NCI-H524 (cell line): ENCODE measurements at regions not wholly inside any gene's neighbourhood (a gene's known extent, or its start where the extent isn't known, plus 50 kb on each side); places are given as distances from the start of the nearest gene placed in this dataset.
"Not testable (repeated sequence)": the region's sequence is repeated elsewhere in the genome, so short reads cannot be mapped to it uniquely, and the experiment has no call there.

Experiments used
- DNase-seq, 2 experiments: peaks; one replicate each; lab custom pipeline; 2025; lab: John Stamatoyannopoulos, UW

- DNase-seq, result peak; percentile 13 to 67
These were observed 157.7 kb downstream of the PAPSS1 start for GRCh38 chr4:107562316-107562715.

DNA sequence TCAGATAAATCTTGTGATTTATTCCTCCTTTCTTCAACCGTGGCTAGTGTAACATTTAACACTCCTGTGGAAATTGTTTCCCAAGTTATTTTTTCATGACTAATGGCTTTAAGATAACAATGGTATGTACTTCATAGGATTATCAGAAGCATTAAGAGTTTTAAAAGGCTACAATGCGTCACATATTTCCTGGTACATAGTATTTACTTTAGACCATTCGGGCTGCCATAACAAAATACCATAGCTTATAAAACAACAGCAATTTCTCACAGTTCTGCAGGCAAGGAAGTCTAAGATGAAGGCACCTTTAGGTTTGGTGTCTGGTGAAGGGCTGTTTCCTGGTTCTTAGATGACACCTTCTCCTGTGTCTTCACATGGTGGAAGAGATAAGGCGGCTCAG, 158.6 kb downstream of the PAPSS1 start:
- no peak for DNase-seq

DNA sequence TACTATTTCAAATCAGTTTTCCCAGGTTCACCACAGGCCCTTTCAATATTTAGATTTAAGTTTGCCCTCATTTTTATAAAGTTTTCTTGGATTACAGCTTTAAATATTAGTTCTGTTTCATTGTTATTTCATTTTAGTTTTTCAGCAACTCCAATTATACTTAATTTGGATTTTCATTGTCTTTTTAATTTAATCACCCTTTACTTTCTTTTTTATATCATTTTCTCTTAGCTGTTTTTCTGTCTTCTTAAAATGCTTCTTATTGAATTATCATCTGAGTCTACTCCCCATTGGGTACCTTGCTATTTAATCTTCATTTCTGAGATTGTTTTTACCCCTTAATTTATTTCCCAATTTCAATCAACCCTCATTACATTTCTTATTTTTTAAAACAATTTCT, 160.4 kb downstream of the PAPSS1 start:
- no peak for DNase-seq

GRCh38 chr4:107552306-107552705, 167.7 kb downstream of the PAPSS1 start:
- DNase-seq, result no peak

DNA sequence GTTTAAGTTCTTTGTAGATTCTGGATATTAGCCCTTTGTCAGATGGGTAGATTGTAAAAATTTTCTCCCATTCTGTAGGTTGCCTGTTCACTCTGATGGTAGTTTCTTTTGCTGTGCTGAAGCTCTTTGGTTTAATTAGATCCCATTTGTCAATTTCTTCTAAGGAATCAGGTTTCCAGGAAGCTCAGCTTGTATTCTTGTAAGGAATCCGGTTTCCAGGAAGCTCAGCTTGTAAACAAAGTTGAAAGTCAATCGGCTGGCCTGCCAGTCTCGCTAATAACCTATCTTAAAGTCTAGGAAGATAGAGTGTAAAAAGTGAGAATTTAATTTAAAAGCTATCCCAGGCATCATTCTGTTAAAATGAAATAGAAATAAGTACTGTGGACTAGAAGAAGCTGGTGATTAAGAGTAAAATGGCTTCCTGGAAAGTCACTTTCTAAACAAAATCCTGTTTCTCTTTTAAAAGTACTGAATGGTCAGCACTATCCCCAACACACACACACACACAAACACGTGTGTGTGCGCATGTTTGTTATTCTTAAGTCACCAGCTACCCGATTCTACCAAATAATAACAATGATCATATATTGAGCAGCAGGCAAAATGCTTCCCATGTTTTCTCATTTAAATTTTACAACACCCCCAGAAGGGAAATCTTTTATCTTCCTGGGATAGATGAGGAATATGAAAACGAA, 171.7 kb downstream of the PAPSS1 start:
- no peak for DNase-seq

- DNase-seq, result no peak
These were observed 173.4 kb downstream of the PAPSS1 start for GRCh38 chr4:107546638-107547037.

DNA sequence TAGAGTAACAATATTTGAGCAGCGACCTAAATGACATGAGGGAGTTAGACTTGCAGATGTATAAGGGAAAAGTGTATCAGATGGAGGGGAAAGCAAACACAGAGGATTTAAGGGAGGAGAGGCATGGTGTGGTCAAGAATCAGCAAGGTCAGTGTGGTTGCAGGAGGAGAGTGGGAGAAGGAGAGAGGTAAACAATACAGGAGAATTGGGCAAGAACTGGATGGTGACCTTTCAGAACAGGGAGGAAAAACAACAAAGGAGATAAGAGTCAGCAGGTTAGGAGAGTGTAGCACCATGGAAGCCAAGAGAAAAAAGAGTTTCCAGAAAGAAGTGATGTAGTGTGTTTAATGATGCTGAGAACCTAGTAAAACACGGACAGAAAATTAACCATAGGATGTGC, 178.5 kb downstream of the PAPSS1 start:
- DNase-seq, result no peak

- no peak for DNase-seq
These were observed 188.1 kb downstream of the PAPSS1 start for GRCh38 chr4:107531927-107532326.

GRCh38 chr4:107520368-107520767, 199.7 kb downstream of the PAPSS1 start:
- DNase-seq, result no peak

GRCh38 chr4:107519053-107519452, 201.0 kb downstream of the PAPSS1 start:
- DNase-seq, result peak in 1 of 2 experiments; percentile 2

DNA sequence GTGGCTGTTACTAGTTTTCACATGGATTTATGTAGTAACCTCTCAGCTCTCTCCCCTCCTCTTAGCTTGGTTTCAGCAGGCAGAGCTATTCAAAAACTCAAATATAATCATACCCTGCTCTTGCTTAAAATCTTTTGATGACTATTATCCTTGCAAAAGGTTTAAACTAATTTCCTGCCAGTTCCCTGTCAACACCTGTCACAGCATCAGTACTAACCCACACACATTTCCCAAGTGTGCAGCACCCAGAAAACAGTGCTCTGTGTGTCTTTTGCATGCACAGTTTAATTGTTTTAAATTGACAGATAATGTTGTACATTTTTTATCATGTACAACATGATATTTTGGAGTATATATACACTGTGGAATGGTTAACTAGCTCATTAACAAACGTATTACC, 202.0 kb downstream of the PAPSS1 start:
- no peak for DNase-seq

DNA sequence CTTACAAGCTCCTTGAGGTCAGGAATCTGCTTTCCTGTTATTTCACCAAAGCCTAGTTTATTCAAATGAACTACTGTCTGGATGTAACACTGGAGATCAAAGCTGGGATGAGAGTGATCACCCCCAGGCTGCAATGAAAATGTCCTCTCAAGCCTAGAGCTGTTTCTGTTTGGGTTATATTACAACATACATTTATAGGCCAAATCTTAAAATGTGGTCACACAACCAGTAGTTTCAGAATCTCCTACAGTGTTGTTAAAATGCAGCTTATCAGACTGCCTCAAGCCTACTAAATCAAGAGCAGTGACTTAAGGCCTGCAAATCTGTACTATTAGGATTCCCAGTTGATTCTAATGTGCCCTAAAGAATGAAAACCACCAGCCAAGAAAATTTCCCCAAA, 207.5 kb downstream of the PAPSS1 start:
- no peak for DNase-seq

DNA sequence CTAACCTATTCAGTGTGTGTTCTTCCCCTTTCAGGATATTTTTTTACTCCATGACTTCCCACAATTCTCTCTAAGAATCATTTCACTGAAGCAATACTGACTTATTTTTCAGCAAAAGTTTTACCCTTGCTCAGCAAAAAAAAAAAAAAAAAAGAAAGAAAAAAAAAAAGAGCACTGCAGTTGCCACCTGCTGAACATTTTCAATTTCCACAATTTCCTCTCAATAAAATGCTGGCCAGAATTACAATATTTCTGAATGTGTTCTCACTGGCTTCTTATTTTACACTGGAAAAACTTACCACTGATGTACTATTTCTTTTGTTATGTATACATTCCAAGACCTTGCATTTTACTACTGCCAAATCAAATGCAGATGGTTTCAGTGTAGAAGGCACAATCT, 210.4 kb downstream of the PAPSS1 start:
- no peak for DNase-seq

DNA sequence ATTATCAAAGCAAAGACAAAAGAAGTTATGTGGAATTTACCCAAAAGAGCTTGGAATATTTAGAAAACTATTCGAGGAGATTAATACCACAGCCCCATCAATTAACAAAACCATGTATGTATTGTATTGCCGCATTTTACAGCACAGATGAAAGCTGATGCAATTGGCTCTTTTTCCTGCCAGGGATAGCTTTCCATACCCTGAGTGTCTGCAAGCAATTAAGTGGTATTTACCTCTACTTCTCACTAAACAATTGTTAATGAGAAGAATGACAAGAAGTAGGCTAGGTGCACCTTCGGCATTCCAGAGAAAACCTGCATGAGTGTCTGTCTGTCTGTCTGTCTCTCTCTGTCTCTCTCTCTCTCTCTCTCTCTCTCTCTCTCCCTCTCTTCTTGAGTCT, 219.5 kb downstream of the PAPSS1 start:
- DNase-seq, result no peak

- no peak for DNase-seq
These were observed 223.0 kb downstream of the PAPSS1 start for GRCh38 chr4:107497054-107497453.

- DNase-seq, result no peak
These were observed 227.5 kb downstream of the PAPSS1 start for GRCh38 chr4:107492566-107492965.

GRCh38 chr4:107490116-107490515, 229.9 kb downstream of the PAPSS1 start:
- DNase-seq, result no peak

DNA sequence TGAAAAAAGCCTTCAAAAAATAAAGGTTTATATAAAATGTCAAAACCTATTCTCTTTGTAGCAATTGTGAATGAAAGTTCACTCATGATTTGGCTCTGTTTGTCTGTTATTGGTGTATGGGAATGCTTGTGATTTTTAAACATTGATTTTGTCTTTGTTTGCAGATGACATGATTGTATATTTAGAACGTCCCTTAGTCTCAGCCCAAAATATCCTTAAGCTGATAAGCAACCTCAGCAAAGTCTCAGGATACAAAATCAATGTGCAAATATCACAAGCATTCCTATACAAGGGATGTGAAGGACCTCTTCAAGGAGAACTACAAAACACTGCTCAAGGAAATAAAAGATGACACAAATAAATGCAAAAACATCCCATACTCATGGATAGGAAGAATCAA, 236.4 kb downstream of the PAPSS1 start:
- DNase-seq, result not testable (repeated sequence)

DNA sequence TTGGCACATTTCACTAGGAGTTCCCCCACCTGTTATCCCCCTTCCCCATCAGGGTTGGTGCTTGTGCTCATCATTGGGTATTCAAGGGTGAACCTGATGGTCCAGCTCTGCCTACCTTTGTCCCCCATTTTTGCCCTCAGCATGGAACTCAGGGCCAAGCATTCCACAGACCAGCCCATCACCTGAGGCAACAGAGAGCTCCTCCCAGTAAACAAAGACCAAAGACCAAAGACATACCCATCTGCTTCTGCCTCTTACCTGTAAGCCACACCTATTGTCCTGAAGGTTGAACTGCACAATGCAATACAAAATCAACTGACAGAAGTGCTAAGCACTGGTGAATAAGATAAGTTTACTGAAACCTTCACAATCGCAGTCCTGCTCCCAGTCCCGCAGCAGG, 237.5 kb downstream of the PAPSS1 start:
- DNase-seq, result no peak

- DNase-seq, result no peak
These were observed 241.6 kb downstream of the PAPSS1 start for GRCh38 chr4:107478327-107478980.

DNA sequence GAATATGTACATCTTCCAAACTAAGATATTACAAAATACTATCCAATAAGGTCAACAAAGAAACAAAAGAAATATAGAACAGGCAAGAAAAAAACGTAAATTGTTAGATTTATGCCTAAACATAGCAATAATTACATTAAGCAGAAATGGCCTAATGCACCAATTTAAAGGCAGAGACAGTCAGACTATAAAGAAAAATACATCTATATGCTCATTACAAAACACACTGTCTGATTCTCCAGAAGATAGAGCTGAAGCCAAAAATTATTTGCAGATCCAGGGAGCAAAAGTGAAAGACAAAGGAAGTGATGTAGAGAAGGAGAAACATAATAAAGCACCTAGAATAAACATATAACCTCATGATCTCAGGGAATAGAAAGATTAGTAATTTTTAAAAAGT, 246.9 kb downstream of the PAPSS1 start:
- no peak for DNase-seq

DNA sequence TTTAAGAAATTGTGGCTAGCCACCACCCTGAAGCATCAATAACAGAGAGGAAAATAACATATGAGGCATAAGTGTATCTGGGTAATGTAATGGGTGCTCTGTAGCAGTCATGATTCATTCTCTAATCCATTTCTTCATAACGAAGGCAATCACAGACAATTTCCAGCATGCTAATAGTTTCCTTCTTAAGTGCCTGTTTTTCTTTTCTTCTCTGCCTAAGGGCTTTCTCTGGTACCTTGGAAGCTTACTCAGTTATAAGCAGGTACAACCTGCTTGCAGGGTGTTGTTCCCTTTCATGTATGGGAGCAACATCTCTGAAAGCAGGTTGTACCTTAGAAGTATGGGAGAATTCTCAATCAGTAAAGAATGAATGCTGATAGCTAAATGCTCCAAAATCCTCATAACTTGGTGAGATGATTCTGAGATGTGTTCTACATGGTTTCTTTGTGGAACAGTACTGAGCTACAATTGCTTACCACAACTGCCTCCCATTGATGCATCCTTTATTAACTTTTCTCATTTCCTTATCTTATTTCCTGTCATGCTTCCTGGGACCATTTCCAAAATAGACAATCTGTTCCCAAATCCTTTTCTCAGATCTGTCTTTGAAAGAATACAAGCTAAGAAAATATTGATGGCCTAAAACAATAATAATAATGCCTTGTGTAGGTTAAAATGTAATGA, 247.6 kb downstream of the PAPSS1 start:
- DNase-seq, result no peak

GRCh38 chr4:107470173-107470572, 249.9 kb downstream of the PAPSS1 start:
- DNase-seq, result no peak
